Osteoblast (primary cell): ENCODE measurements at regions not wholly inside any gene's neighbourhood (a gene's known extent, or its start where the extent isn't known, plus 50 kb on each side); places are given as distances from the start of the nearest gene placed in this dataset.
A peak's percentile ranks its signal among the peaks of the same experiment; 100 is the strongest.
"Not testable (repeated sequence)": the region's sequence is repeated elsewhere in the genome, so short reads cannot be mapped to it uniquely, and the experiment has no call there.

ENCODE experiments used
- DNase-seq: peaks from one replicate; pipeline ENCODE4 v3.0.0; 2011; ENCODE audit warnings: low spot score, mixed read lengths; ENCODE audit not compliant: insufficient read length; ENCODE audit errors: missing footprints
- H2AFZ ChIP-seq: 2 replicates; pipeline ENCODE4 v1.6.0; 2011; ENCODE audit warnings: mild to moderate bottlenecking, low read length
- H3K27ac ChIP-seq: 2 replicates; pipeline ENCODE4 v1.5.1; 2011; ENCODE audit warnings: mild to moderate bottlenecking, low read depth, low read length, moderate library complexity
- H3K27me3 ChIP-seq: 2 replicates; pipeline ENCODE4 v1.6.0; 2012; ENCODE audit warnings: mild to moderate bottlenecking, control low read depth, inconsistent platforms, low read length, moderate library complexity; ENCODE audit not compliant: insufficient read depth
- H3K36me3 ChIP-seq: 2 replicates; pipeline ENCODE4 v1.5.1; 2011; ENCODE audit warnings: mild to moderate bottlenecking, low read length, control low read depth, moderate library complexity; ENCODE audit not compliant: insufficient read depth
- H3K4me1 ChIP-seq: 2 replicates; pipeline ENCODE4 v1.5.1; 2011; ENCODE audit warnings: mild to moderate bottlenecking, low read length, control low read depth, moderate library complexity; ENCODE audit not compliant: insufficient read depth
- H3K4me2 ChIP-seq: 2 replicates; pipeline ENCODE4 v1.6.0; 2011; ENCODE audit warnings: mild to moderate bottlenecking, low read length; ENCODE audit not compliant: insufficient read depth
- H3K4me3 ChIP-seq: fragments of 200-600 bp; sonication (generic); 3 replicates; pipeline ENCODE4 v1.5.1; 2012; ENCODE audit warnings: mild to moderate bottlenecking, low read length, inconsistent platforms; ENCODE audit not compliant: insufficient read depth
- H3K79me2 ChIP-seq: 2 replicates; pipeline ENCODE4 v1.6.0; 2012; ENCODE audit warnings: mild to moderate bottlenecking, low read length, control low read depth, inconsistent platforms; ENCODE audit not compliant: insufficient read depth
- H3K9me3 ChIP-seq: 2 replicates; pipeline ENCODE4 v1.5.1; 2011; ENCODE audit warnings: low read depth, low read length, control low read depth
- H4K20me1 ChIP-seq: 2 replicates; pipeline ENCODE4 v1.6.0; 2012; ENCODE audit warnings: mild to moderate bottlenecking, low read length, control low read depth; ENCODE audit not compliant: insufficient read depth
- CTCF ChIP-seq: IDR thresholded peaks from 2 replicates; pipeline ENCODE4 v1.5.1; 2011; ENCODE audit warnings: mild to moderate bottlenecking, low read depth, low read length, moderate library complexity; ENCODE audit errors: extremely low read depth

GRCh38 chr18:5707586-5707985, 163.8 kb upstream of the EPB41L3 start:
- TF ChIP-seq CTCF: no peak
- no peaks in the 10 kb centered on the region for H3K79me2 ChIP-seq
- no peaks in the 10 kb centered on the region for H3K36me3 ChIP-seq
- no peak overlapping the region for H3K4me3 ChIP-seq
- H3K27ac ChIP-seq: no peak overlapping the region
- no peaks in the 10 kb centered on the region for H3K4me1 ChIP-seq
- H3K27me3 ChIP-seq: no peaks in the 10 kb centered on the region
- H2AFZ ChIP-seq: no peak overlapping the region
- no peak overlapping the region for H3K4me2 ChIP-seq
- no peaks in the 10 kb centered on the region for H4K20me1 ChIP-seq
- DNase-seq: no peak
- H3K9me3 ChIP-seq: peaks cover 2% of the 10 kb centered on the region

DNA sequence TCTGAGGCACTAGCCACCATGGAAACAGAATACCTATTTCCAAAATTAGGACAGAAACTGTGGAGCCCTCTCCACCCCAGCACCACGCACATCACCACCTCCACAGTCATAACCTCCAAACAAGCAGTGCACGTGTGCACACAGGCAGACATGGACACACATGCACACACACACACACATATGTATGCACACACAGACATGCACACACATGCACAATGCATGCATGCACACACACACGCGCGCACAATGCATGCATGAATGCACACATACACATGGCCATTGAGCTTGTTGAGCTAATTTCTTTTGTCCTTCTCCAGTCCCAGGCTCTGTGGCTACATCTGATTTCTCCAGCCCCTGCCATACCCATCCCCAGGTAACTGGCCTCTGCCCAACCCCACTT, 161.6 kb upstream of the EPB41L3 start:
- no peaks in the 10 kb centered on the region for H3K27me3 ChIP-seq

GRCh38 chr18:5704847-5705246, 161.1 kb upstream of the EPB41L3 start:
- H4K20me1 ChIP-seq: no peaks in the 10 kb centered on the region
- TF ChIP-seq CTCF: no peak
- H3K79me2 ChIP-seq: no peaks in the 10 kb centered on the region
- no peak overlapping the region for H3K27ac ChIP-seq
- peaks cover 2% of the 10 kb centered on the region for H3K9me3 ChIP-seq
- no peaks in the 10 kb centered on the region for H3K27me3 ChIP-seq
- no peaks in the 10 kb centered on the region for H3K36me3 ChIP-seq
- H2AFZ ChIP-seq: no peak overlapping the region
- peak; percentile 65 for DNase-seq
- no peak overlapping the region for H3K4me3 ChIP-seq
- H3K4me2 ChIP-seq: no peak overlapping the region
- H3K4me1 ChIP-seq: no peaks in the 10 kb centered on the region

More for the DNA sequence above, 161.6 kb upstream of the EPB41L3 start:
- Histone ChIP-seq H3K36me3 (no peaks in the 10 kb centered on the region), H3K27ac (no peak overlapping the region), H4K20me1 (no peaks in the 10 kb centered on the region), H2AFZ (no peak overlapping the region), H3K4me2 (no peak overlapping the region), H3K4me3 (no peak overlapping the region), H3K4me1 (no peaks in the 10 kb centered on the region), H3K79me2 (no peaks in the 10 kb centered on the region), H3K9me3 (peaks cover 2% of the 10 kb centered on the region)
- TF ChIP-seq CTCF: no peak
- DNase-seq: no peak

GRCh38 chr18:5702016-5702415, 158.2 kb upstream of the EPB41L3 start:
- not testable (repeated sequence) for H3K36me3 ChIP-seq, H3K4me1 ChIP-seq, H3K79me2 ChIP-seq, H3K4me3 ChIP-seq, H3K27ac ChIP-seq, H3K27me3 ChIP-seq, H3K9me3 ChIP-seq, H4K20me1 ChIP-seq, DNase-seq, H2AFZ ChIP-seq, H3K4me2 ChIP-seq
